ENCODE measurements at regions not wholly inside any gene's neighbourhood (a gene's known extent, or its start where the extent isn't known, plus 50 kb on each side); places are given as distances from the start of the nearest gene placed in this dataset.

GRCh38 chr12:45663455-45663854 is 66.1 kb upstream of the ARID2 start:
- in situ Hi-C loops (cut with HindIII; ENCODE audit: low sequenced_read_pairs): no loop called here
- no peak overlapping the region for H3K4me3 ChIP-seq (ENCODE audit: low read depth, low read length)
- DNase-seq (ENCODE audit: low read depth): no peak
- TF ChIP-seq CTCF (IDR thresholded peaks at IDR 0.05; ENCODE audit: low read depth, low read length, missing control alignments): no peak

- in situ Hi-C loops (cut with HindIII; ENCODE audit: low sequenced_read_pairs): no loop called here
- no peak overlapping the region for H3K4me3 ChIP-seq (ENCODE audit: low read depth, low read length)
- DNase-seq (ENCODE audit: low read depth): no peak
- no peak for TF ChIP-seq CTCF (IDR thresholded peaks at IDR 0.05; ENCODE audit: low read depth, low read length, missing control alignments)
These were observed 63.6 kb upstream of the ARID2 start for GRCh38 chr12:45665941-45666340.

GRCh38 chr12:45666396-45666795 is 63.1 kb upstream of the ARID2 start:
- DNase-seq (ENCODE audit: low read depth): no peak
- in situ Hi-C loops (cut with HindIII; ENCODE audit: low sequenced_read_pairs): no loop called here
- TF ChIP-seq CTCF (IDR thresholded peaks at IDR 0.05; ENCODE audit: low read depth, low read length, missing control alignments): no peak
- no peak overlapping the region for H3K4me3 ChIP-seq (ENCODE audit: low read depth, low read length)

GRCh38 chr12:45666816-45667215 is 62.7 kb upstream of the ARID2 start:
- DNase-seq (ENCODE audit: low read depth): no peak
- H3K4me3 ChIP-seq (ENCODE audit: low read depth, low read length): no peak overlapping the region
- in situ Hi-C loops (cut with HindIII; ENCODE audit: low sequenced_read_pairs): no loop called here
- TF ChIP-seq CTCF (IDR thresholded peaks at IDR 0.05; ENCODE audit: low read depth, low read length, missing control alignments): no peak

- H3K4me3 ChIP-seq (ENCODE audit: low read depth, low read length): no peak overlapping the region
- no peak for DNase-seq (ENCODE audit: low read depth)
- in situ Hi-C loops (cut with HindIII; ENCODE audit: low sequenced_read_pairs): no loop called here
- no peak for TF ChIP-seq CTCF (IDR thresholded peaks at IDR 0.05; ENCODE audit: low read depth, low read length, missing control alignments)
These were observed 61.7 kb upstream of the ARID2 start for GRCh38 chr12:45667761-45668160.

- in situ Hi-C loops (cut with HindIII; ENCODE audit: low sequenced_read_pairs): no loop called here
- no peak overlapping the region for H3K4me3 ChIP-seq (ENCODE audit: low read depth, low read length)
- DNase-seq (ENCODE audit: low read depth): no peak
- TF ChIP-seq CTCF (IDR thresholded peaks at IDR 0.05; ENCODE audit: low read depth, low read length, missing control alignments): no peak
These were observed 60.9 kb upstream of the ARID2 start for GRCh38 chr12:45668641-45669040.

- DNase-seq (ENCODE audit: low read depth): no peak
- TF ChIP-seq CTCF (IDR thresholded peaks at IDR 0.05; ENCODE audit: low read depth, low read length, missing control alignments): no peak
- in situ Hi-C loops (cut with HindIII; ENCODE audit: low sequenced_read_pairs): no loop called here
- H3K4me3 ChIP-seq (ENCODE audit: low read depth, low read length): no peak overlapping the region
These were observed 60.4 kb upstream of the ARID2 start for GRCh38 chr12:45669093-45669492.
